Lower leg skin (tissue), 4 donors: ENCODE measurements at regions not wholly inside any gene's neighbourhood (a gene's known extent, or its start where the extent isn't known, plus 50 kb on each side); places are given as distances from the start of the nearest gene placed in this dataset.
"Not testable (repeated sequence)": the region's sequence is repeated elsewhere in the genome, so short reads cannot be mapped to it uniquely, and the experiment has no call there.

Experiments used
- DNase-seq, 2 donors: peaks; one replicate each; pipeline ENCODE4 v3.0.0-alpha.2; 2019; ENCODE audit warnings: low spot score in 2 of 2
- H3K4me3 ChIP-seq: fragments of 200-600 bp; sonication (generic); 2 replicates; pipeline ENCODE4 v1.5.1; 2017; ENCODE audit warnings: mild to moderate bottlenecking, low read depth; ENCODE audit not compliant: poor library complexity, severe bottlenecking
- CTCF ChIP-seq, 3 donors: fragments of 450-650 bp; IDR thresholded peaks; one replicate each; pipeline ENCODE4 v1.5.1; 2016; ENCODE audit warnings: antibody characterized with exemption in 3 of 3, mild to moderate bottlenecking in 3 of 3, moderate library complexity in 2 of 3
- POLR2A ChIP-seq, 2 donors: fragments of 450-650 bp; IDR thresholded peaks; one replicate each; pipeline ENCODE4 v1.6.1; 2016 to 2017; ENCODE audit warnings: antibody characterized with exemption in 2 of 2, mild to moderate bottlenecking in 1 of 2, moderate library complexity in 1 of 2
- WGBS, 2 donors: methylation state at CpG; one replicate each; pipeline ENCODE4 v1.1.5; 2018; 5-methylcytosine and 5-hydroxymethylcytosine counted together
- intact Hi-C: fragments of 100-400 bp; cut with DNase I; formaldehyde crosslinking; loops from one replicate; pipeline ENCODE4 v1.15.0; 2023; ENCODE audit warnings: low total_unique reads

GRCh38 chr5:68021916-68022315 lies 193.6 kb upstream of the PIK3R1 start:
- DNase-seq: no peak
- intact Hi-C loops: no loop called here
- TF ChIP-seq POLR2A (IDR thresholded peaks at IDR 0.05) (no peak), CTCF (IDR thresholded peaks at IDR 0.05) (no peak)
- H3K4me3 ChIP-seq: no peak overlapping the region
- 55 to 60% methylated on average over 4 of the region's 4 CpGs for WGBS, 2 donors

DNA sequence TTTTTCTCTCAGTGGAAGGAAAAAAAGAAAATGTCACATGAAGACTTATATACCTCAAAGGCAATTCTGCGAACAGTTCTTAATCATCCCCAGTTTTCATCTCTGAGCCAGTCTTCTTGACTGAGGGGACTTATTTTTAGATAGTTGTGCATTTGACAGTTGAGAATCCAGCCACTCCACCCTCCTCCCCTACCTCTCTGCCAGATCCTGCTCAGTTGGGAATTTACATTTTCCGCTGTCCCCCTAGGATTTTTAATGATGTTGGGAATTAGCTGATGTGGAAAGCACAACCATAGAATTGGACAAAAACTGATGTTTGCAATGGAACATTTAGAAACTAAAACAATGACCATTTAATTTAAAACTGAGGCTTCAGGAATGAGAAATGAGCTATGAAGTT lies 194.3 kb upstream of the PIK3R1 start:
- intact Hi-C loops: no loop called here
- 58 to 59% methylated on average over 2 of the region's 2 CpGs for WGBS, 2 donors
- DNase-seq: no peak
- TF ChIP-seq CTCF (IDR thresholded peaks at IDR 0.05) (no peak), POLR2A (IDR thresholded peaks at IDR 0.05) (no peak)
- H3K4me3 ChIP-seq: no peak overlapping the region

GRCh38 chr5:68020461-68020969 lies 195.0 kb upstream of the PIK3R1 start:
- H3K4me3 ChIP-seq, intact Hi-C loops, DNase-seq: not testable (repeated sequence)
- 91 to 93% methylated on average over 27 to 34 of the region's 41 CpGs for WGBS, 2 donors

DNA sequence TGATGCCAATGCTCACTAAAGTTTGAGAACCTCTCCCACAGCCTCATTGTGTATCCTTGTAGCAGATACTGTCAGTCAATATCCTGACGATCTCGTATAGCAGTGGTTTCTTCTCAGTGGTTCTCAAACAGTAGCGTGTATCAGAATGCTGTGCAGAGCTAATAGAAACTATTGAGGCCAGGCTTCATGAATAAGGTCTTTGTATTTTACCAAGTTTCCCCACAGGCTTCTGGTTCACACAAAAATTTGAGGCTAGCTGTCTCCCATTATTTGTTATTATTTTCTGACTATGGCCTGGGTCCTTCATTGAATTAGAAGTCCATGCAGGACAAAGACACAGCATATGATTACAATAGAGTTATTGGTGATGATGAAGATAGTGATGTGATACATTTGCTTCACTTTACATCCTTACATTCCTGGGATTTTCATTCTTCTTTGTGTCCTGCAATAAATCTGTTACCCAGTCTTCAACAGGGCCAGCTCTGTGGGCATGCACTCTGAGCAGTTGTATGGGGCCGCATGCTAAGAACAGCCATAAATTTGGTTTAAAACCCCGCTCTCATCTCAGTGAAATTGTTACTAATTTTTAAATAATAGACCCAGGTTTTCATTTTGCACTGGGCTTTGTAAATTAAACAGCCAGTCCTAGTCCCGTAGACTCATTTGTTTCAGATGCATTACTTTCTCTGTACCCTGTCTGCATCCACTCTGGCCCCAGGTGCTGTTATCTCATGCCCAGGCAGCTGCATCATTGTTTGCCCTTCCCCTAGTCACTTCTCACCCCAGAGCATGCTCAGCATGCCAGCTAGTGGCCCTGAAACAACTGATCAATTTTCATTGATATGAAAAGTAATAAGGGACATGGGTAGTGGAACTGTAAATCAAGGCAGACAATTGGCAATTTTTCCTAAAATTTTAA lies 199.9 kb upstream of the PIK3R1 start:
- WGBS, 2 donors: 67 to 79% methylated on average over 6 of the region's 6 CpGs
- no peak for DNase-seq
- intact Hi-C loops: no loop called here
- H3K4me3 ChIP-seq: no peak overlapping the region
- TF ChIP-seq POLR2A (IDR thresholded peaks at IDR 0.05): no peak

GRCh38 chr5:68012831-68013230 lies 202.7 kb upstream of the PIK3R1 start:
- no peak for DNase-seq
- no peak for TF ChIP-seq CTCF (IDR thresholded peaks at IDR 0.05)
- TF ChIP-seq POLR2A (IDR thresholded peaks at IDR 0.05): no peak
- no peak overlapping the region for H3K4me3 ChIP-seq
- intact Hi-C loops: no loop called here
- WGBS, 2 donors: 81% methylated on average over 1 of the region's 1 CpG

GRCh38 chr5:68012429-68012828 lies 203.1 kb upstream of the PIK3R1 start:
- 0 to 41% methylated on average over 1 of the region's 1 CpG for WGBS, 2 donors
- no peak for DNase-seq
- TF ChIP-seq POLR2A (IDR thresholded peaks at IDR 0.05) (no peak), CTCF (IDR thresholded peaks at IDR 0.05) (no peak)
- H3K4me3 ChIP-seq: no peak overlapping the region
- intact Hi-C loops: no loop called here

DNA sequence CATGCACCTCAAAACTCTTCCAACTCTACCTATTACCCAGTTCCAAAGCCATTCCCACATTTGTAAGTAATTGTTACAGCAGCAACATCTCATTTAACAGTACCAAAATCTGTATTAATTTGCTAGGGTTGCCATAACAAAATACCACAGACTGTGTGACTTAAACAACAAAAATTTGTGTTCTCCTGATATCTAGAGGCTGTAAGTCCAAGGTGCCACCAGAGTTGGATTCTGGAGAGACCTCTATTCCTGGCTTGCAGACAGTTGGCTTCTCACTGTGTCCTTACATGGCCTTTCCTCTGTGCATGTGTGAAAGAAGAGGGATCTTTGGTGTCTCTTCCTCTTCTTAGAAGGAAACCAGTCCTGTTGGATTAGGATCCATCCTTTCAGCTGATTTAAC lies 203.8 kb upstream of the PIK3R1 start:
- TF ChIP-seq CTCF (IDR thresholded peaks at IDR 0.05): no peak
- TF ChIP-seq POLR2A (IDR thresholded peaks at IDR 0.05): no peak
- no peak for DNase-seq
- intact Hi-C loops: no loop called here
- H3K4me3 ChIP-seq: no peak overlapping the region
